Dedifferentiated amniotic fluid mesenchymal stem cell (primary cell): ENCODE measurements at regions not wholly inside any gene's neighbourhood (a gene's known extent, or its start where the extent isn't known, plus 50 kb on each side); places are given as distances from the start of the nearest gene placed in this dataset.

Source experiments
- DNase-seq: peaks from one replicate; pipeline ENCODE4 v3.0.0-alpha.2; 2016; ENCODE audit errors: extremely low spot score

GRCh38 chrX:81489987-81490386 is 288.1 kb downstream of the SH3BGRL start:
- DNase-seq: peak; percentile 17

- no peak for DNase-seq
Observed at GRCh38 chrX:81527881-81528440, 326.1 kb downstream of the SH3BGRL start.

- no peak for DNase-seq
Observed at GRCh38 chrX:81537723-81538122, 335.8 kb downstream of the SH3BGRL start.

- DNase-seq: no peak
Observed at GRCh38 chrX:81542255-81542654, 340.4 kb downstream of the SH3BGRL start.

GRCh38 chrX:81556880-81557279 is 355.0 kb downstream of the SH3BGRL start:
- DNase-seq: no peak

GRCh38 chrX:81564851-81565250 is 362.9 kb downstream of the SH3BGRL start:
- DNase-seq: no peak

- no peak for DNase-seq
Observed at GRCh38 chrX:81577028-81577427, 375.1 kb downstream of the SH3BGRL start.

- no peak for DNase-seq
Observed at GRCh38 chrX:81586096-81586495, 384.2 kb downstream of the SH3BGRL start.

- no peak for DNase-seq
Observed at GRCh38 chrX:81615979-81616378, 414.1 kb downstream of the SH3BGRL start.

GRCh38 chrX:81662381-81662780 is 460.5 kb downstream of the SH3BGRL start:
- no peak for DNase-seq

GRCh38 chrX:81708487-81708886 is 506.6 kb downstream of the SH3BGRL start:
- DNase-seq: no peak

GRCh38 chrX:81728622-81729021 is 526.7 kb downstream of the SH3BGRL start:
- no peak for DNase-seq

GRCh38 chrX:81729269-81729777 is 527.4 kb downstream of the SH3BGRL start:
- DNase-seq: no peak

GRCh38 chrX:81779701-81780100 is 577.8 kb downstream of the SH3BGRL start:
- no peak for DNase-seq

- DNase-seq: no peak
Observed at GRCh38 chrX:81791086-81791485, 589.2 kb downstream of the SH3BGRL start.
